ENCODE measurements at regions not wholly inside any gene's neighbourhood (a gene's known extent, or its start where the extent isn't known, plus 50 kb on each side); places are given as distances from the start of the nearest gene placed in this dataset.
"Not testable (repeated sequence)": the region's sequence is repeated elsewhere in the genome, so short reads cannot be mapped to it uniquely, and the experiment has no call there.

GRCh38 chr7:23931633-23932032 lies 221.6 kb downstream of the STK31 start:
- FAIRE-seq, result no peak

GRCh38 chr7:23938215-23938614 lies 228.2 kb downstream of the STK31 start:
- no peak for FAIRE-seq

More at GRCh38 chr7:23931633-23932032, 221.6 kb downstream of the STK31 start:
- no peak for DNase-seq (ENCODE audit: insufficient read length, low spot score)

GRCh38 chr7:23938937-23939552 lies 229.0 kb downstream of the STK31 start:
- peak; percentile 53 for FAIRE-seq

More at GRCh38 chr7:23938215-23938614, 228.2 kb downstream of the STK31 start:
- no peak for DNase-seq (ENCODE audit: insufficient read length, low spot score)

GRCh38 chr7:23939747-23940146 lies 229.7 kb downstream of the STK31 start:
- FAIRE-seq; DNase-seq (ENCODE audit: insufficient read length, low spot score): not testable (repeated sequence)

More at GRCh38 chr7:23938937-23939552, 229.0 kb downstream of the STK31 start:
- peak; percentile 13 for DNase-seq (ENCODE audit: insufficient read length, low spot score)

GRCh38 chr7:23941551-23941950 lies 231.5 kb downstream of the STK31 start:
- no peak for FAIRE-seq

GRCh38 chr7:23942032-23942431 lies 232.0 kb downstream of the STK31 start:
- DNase-seq (ENCODE audit: insufficient read length, low spot score), result no peak
- no peak for FAIRE-seq

More at GRCh38 chr7:23941551-23941950, 231.5 kb downstream of the STK31 start:
- no peak for DNase-seq (ENCODE audit: insufficient read length, low spot score)

GRCh38 chr7:23944131-23944530 lies 234.1 kb downstream of the STK31 start:
- DNase-seq (ENCODE audit: insufficient read length, low spot score), result no peak
- no peak for FAIRE-seq

- FAIRE-seq, result no peak
- DNase-seq (ENCODE audit: insufficient read length, low spot score), result no peak
Measured at GRCh38 chr7:23945472-23945871, 235.5 kb downstream of the STK31 start.

- no peak for DNase-seq (ENCODE audit: insufficient read length, low spot score)
- no peak for FAIRE-seq
Measured at GRCh38 chr7:23955145-23955544, 245.1 kb downstream of the STK31 start.

GRCh38 chr7:23955600-23956149 lies 245.7 kb downstream of the STK31 start:
- FAIRE-seq, result no peak
- DNase-seq (ENCODE audit: insufficient read length, low spot score), result no peak

GRCh38 chr7:23956772-23957576 lies 247.0 kb downstream of the STK31 start:
- no peak for DNase-seq (ENCODE audit: insufficient read length, low spot score)
- FAIRE-seq, result no peak

GRCh38 chr7:23959821-23960220 lies 249.8 kb downstream of the STK31 start:
- DNase-seq (ENCODE audit: insufficient read length, low spot score) (no peak), FAIRE-seq (no peak)

- FAIRE-seq (no peak), DNase-seq (ENCODE audit: insufficient read length, low spot score) (no peak)
Measured at GRCh38 chr7:23960361-23960760, 250.3 kb downstream of the STK31 start.

- FAIRE-seq (no peak), DNase-seq (ENCODE audit: insufficient read length, low spot score) (no peak)
Measured at GRCh38 chr7:23963461-23964165, 253.6 kb downstream of the STK31 start.

- FAIRE-seq (no peak), DNase-seq (ENCODE audit: insufficient read length, low spot score) (no peak)
Measured at GRCh38 chr7:23964715-23965114, 254.7 kb downstream of the STK31 start.

GRCh38 chr7:23965296-23965695 lies 255.3 kb downstream of the STK31 start:
- no peak for DNase-seq (ENCODE audit: insufficient read length, low spot score)
- no peak for FAIRE-seq

GRCh38 chr7:23966941-23967340 lies 256.9 kb downstream of the STK31 start:
- FAIRE-seq, result no peak
- DNase-seq (ENCODE audit: insufficient read length, low spot score), result no peak

GRCh38 chr7:23967949-23968599 lies 258.1 kb downstream of the STK31 start:
- FAIRE-seq, result no peak

GRCh38 chr7:23968791-23969190 lies 258.8 kb downstream of the STK31 start:
- no peak for DNase-seq (ENCODE audit: insufficient read length, low spot score)
- no peak for FAIRE-seq

More at GRCh38 chr7:23967949-23968599, 258.1 kb downstream of the STK31 start:
- no peak for DNase-seq (ENCODE audit: insufficient read length, low spot score)

GRCh38 chr7:23969443-23969842 lies 259.4 kb downstream of the STK31 start:
- FAIRE-seq, result no peak
- DNase-seq (ENCODE audit: insufficient read length, low spot score), result no peak

GRCh38 chr7:23970193-23970592 lies 260.2 kb downstream of the STK31 start:
- FAIRE-seq (no peak), DNase-seq (ENCODE audit: insufficient read length, low spot score) (no peak)
